ENCODE measurements at regions not wholly inside any gene's neighbourhood (a gene's known extent, or its start where the extent isn't known, plus 50 kb on each side); places are given as distances from the start of the nearest gene placed in this dataset.
"Not testable (repeated sequence)": the region's sequence is repeated elsewhere in the genome, so short reads cannot be mapped to it uniquely, and the experiment has no call there.

- DNase-seq: not testable (repeated sequence)
These were observed 87.6 kb upstream of the DPP6 start for GRCh38 chr7:153964481-153965112.

GRCh38 chr7:153969016-153969415, 83.2 kb upstream of the DPP6 start:
- DNase-seq: not testable (repeated sequence)

- not testable (repeated sequence) for DNase-seq
These were observed 77.6 kb upstream of the DPP6 start for GRCh38 chr7:153974603-153975002.

- DNase-seq: not testable (repeated sequence)
These were observed 75.5 kb upstream of the DPP6 start for GRCh38 chr7:153976745-153977144.

GRCh38 chr7:153983186-153983585, 69.0 kb upstream of the DPP6 start:
- DNase-seq: not testable (repeated sequence)

- DNase-seq: not testable (repeated sequence)
These were observed 63.1 kb upstream of the DPP6 start for GRCh38 chr7:153989066-153989627.

- DNase-seq: not testable (repeated sequence)
These were observed 62.3 kb upstream of the DPP6 start for GRCh38 chr7:153989742-153990425.

- not testable (repeated sequence) for DNase-seq
These were observed 60.7 kb upstream of the DPP6 start for GRCh38 chr7:153991471-153991870.

GRCh38 chr7:153993402-153993801, 58.8 kb upstream of the DPP6 start:
- DNase-seq: not testable (repeated sequence)

- not testable (repeated sequence) for DNase-seq
These were observed 53.3 kb upstream of the DPP6 start for GRCh38 chr7:153998896-153999295.

Measured in NCI-H1417 (cell line).